ENCODE measurements at regions not wholly inside any gene's neighbourhood (a gene's known extent, or its start where the extent isn't known, plus 50 kb on each side); places are given as distances from the start of the nearest gene placed in this dataset.

DNA sequence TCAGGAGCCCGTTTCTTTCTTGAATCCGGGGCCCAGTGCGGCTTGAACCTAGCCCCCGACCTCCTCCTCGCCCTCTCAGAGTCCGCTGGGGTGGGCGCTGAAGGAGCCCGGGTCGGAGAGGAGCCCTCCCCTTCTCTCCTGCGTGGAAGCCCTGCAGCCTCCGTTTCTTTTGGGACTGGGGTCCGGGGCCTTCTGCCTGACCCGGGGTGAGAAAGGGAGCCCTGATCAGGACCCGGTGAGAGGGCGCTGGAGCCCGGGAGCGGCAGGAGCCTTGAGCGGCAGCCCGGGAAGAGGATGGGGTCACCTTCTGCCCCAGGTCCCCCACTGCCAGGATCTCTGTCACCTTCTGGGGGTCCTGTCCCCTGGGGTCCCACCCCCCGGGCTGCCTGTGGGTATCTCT lies 162.3 kb downstream of the ZNF33B start:
- no peak overlapping the region for H3K4me3 Mint-ChIP-seq
- peaks cover 7% of the 10 kb centered on the region for H3K4me1 Mint-ChIP-seq (ENCODE audit: low read depth)
- Histone ChIP-seq H3K4me1 (ENCODE audit: insufficient read depth, low read length) (no peaks in the 10 kb centered on the region), H3K27me3 (ENCODE audit: control insufficient read depth in 1 of 2, insufficient read depth in 2 of 2, low read length in 2 of 2) (peaks cover 3 to 11% of the 10 kb centered on the region in 2 experiments), H3K9me3 (ENCODE audit: control insufficient read depth in 1 of 2, insufficient read depth in 1 of 2, low read length in 2 of 2) (peaks cover 0 to 15% of the 10 kb centered on the region in 2 experiments), H3K4me3 (ENCODE audit: low read length) (no peak overlapping the region), H3K36me3 (ENCODE audit: insufficient read depth, low read length) (no peaks in the 10 kb centered on the region), H3K27ac (ENCODE audit: low read depth in 1 of 2, low read length in 2 of 2) (no peak overlapping the region)
- peaks cover 64% of the 10 kb centered on the region for H3K27me3 Mint-ChIP-seq
- peaks cover 2% of the 10 kb centered on the region for H3K9me3 Mint-ChIP-seq
- no peaks in the 10 kb centered on the region for H3K36me3 Mint-ChIP-seq (ENCODE audit: low read depth)
- ChIA-PET CTCF (no interaction called here), POLR2A (no interaction called here)
- DNase-seq = no peak
- ATAC-seq (ENCODE audit: poor library complexity) = no peak
- intact Hi-C loops (cut with DNase I, micrococcal nuclease) = no loop called here
- no peak overlapping the region for H3K27ac Mint-ChIP-seq
- no peak for TF ChIP-seq CTCF (IDR thresholded peaks at IDR 0.05)

GRCh38 chr10:42475168-42476098 lies 162.9 kb downstream of the ZNF33B start:
- no peak for TF ChIP-seq CTCF (IDR thresholded peaks at IDR 0.05)
- H3K9me3 Mint-ChIP-seq = peaks cover 2% of the 10 kb centered on the region
- ChIA-PET POLR2A (no interaction called here), CTCF (no interaction called here)
- intact Hi-C loops (cut with DNase I, micrococcal nuclease) = no loop called here
- H3K36me3 Mint-ChIP-seq (ENCODE audit: low read depth) = no peaks in the 10 kb centered on the region
- no peak overlapping the region for H3K27ac Mint-ChIP-seq
- Histone ChIP-seq H3K27me3 (ENCODE audit: control insufficient read depth in 1 of 2, insufficient read depth in 2 of 2, low read length in 2 of 2) (peaks cover 3 to 11% of the 10 kb centered on the region in 2 experiments), H3K4me1 (ENCODE audit: insufficient read depth, low read length) (no peaks in the 10 kb centered on the region), H3K36me3 (ENCODE audit: insufficient read depth, low read length) (no peaks in the 10 kb centered on the region), H3K9me3 (ENCODE audit: control insufficient read depth in 1 of 2, insufficient read depth in 1 of 2, low read length in 2 of 2) (peaks cover 0 to 15% of the 10 kb centered on the region in 2 experiments), H3K4me3 (ENCODE audit: low read length) (no peak overlapping the region), H3K27ac (ENCODE audit: low read depth in 1 of 2, low read length in 2 of 2) (no peak overlapping the region)
- peaks cover 7% of the 10 kb centered on the region for H3K4me1 Mint-ChIP-seq (ENCODE audit: low read depth)
- ATAC-seq (ENCODE audit: poor library complexity) (no peak), DNase-seq (no peak)
- H3K4me3 Mint-ChIP-seq = no peak overlapping the region
- H3K27me3 Mint-ChIP-seq = peaks cover 64% of the 10 kb centered on the region

- DNase-seq = no peak
- Histone ChIP-seq H3K4me3 (ENCODE audit: low read length) (no peak overlapping the region), H3K9me3 (ENCODE audit: control insufficient read depth in 1 of 2, insufficient read depth in 1 of 2, low read length in 2 of 2) (peaks cover 0 to 14% of the 10 kb centered on the region in 2 experiments), H3K4me1 (ENCODE audit: insufficient read depth, low read length) (no peaks in the 10 kb centered on the region), H3K27me3 (ENCODE audit: control insufficient read depth in 1 of 2, insufficient read depth in 2 of 2, low read length in 2 of 2) (no peaks in the 10 kb centered on the region), H3K36me3 (ENCODE audit: insufficient read depth, low read length) (no peaks in the 10 kb centered on the region), H3K27ac (ENCODE audit: low read depth in 1 of 2, low read length in 2 of 2) (no peak overlapping the region)
- ATAC-seq (ENCODE audit: poor library complexity) = no peak
- no peak for TF ChIP-seq CTCF (IDR thresholded peaks at IDR 0.05)
- ChIA-PET CTCF (interaction anchor here (1.7 kb wide), 1 partner anchor 13 kb away, joined by 4 read pairs; no protein-coding TSS in a partner anchor), POLR2A (no interaction called here)
- Mint-ChIP-seq H3K27me3 (peaks cover 11% of the 10 kb centered on the region), H3K4me1 (ENCODE audit: low read depth) (no peaks in the 10 kb centered on the region), H3K4me3 (no peak overlapping the region), H3K36me3 (ENCODE audit: low read depth) (no peaks in the 10 kb centered on the region), H3K9me3 (peaks cover 16% of the 10 kb centered on the region), H3K27ac (no peak overlapping the region)
- intact Hi-C loops (cut with DNase I, micrococcal nuclease) = no loop called here
Measured at GRCh38 chr10:42454313-42454712, 184.1 kb downstream of the ZNF33B start.
